Adrenal gland (tissue), 9 donors: ENCODE measurements at regions not wholly inside any gene's neighbourhood (a gene's known extent, or its start where the extent isn't known, plus 50 kb on each side); places are given as distances from the start of the nearest gene placed in this dataset.
A peak's percentile ranks its signal among the peaks of the same experiment; 100 is the strongest.
"Not testable (repeated sequence)": the region's sequence is repeated elsewhere in the genome, so short reads cannot be mapped to it uniquely, and the experiment has no call there.

Source experiments
- DNase-seq, 7 donors: peaks; one replicate each; pipeline ENCODE4 v3.0.0-alpha.2; 2019 to 2020
- H3K27ac ChIP-seq, 5 donors: fragments of 200-600 bp; sonication (generic) in 4 of 5; 1 replicate in 3 of 5; 2 replicates in 2 of 5; pipeline versions ENCODE4 v1.5.1 to v1.8.0; 2016 to 2020; ENCODE audit warnings: mild to moderate bottlenecking in 1 of 5
- H3K27me3 ChIP-seq: fragments of 200-600 bp; 2 replicates; pipeline ENCODE4 v1.8.0; 2021
- H3K36me3 ChIP-seq, 2 donors: fragments of 200-600 bp; replicated peaks in 1 of 2; 1 replicate in 1 of 2; 2 replicates in 1 of 2; pipeline versions ENCODE4 v1.5.1 to v1.8.0; 2018 to 2022
- H3K4me1 ChIP-seq, 2 donors: fragments of 200-600 bp; replicated peaks in 1 of 2; 1 replicate in 1 of 2; 2 replicates in 1 of 2; pipeline versions ENCODE4 v1.5.1 to v1.8.0; 2018 to 2021
- H3K4me3 ChIP-seq, 4 donors: fragments of 200-600 bp; sonication (generic) in 3 of 4; one replicate each; pipeline ENCODE4 v1.5.1; 2016 to 2018
- H3K9me3 ChIP-seq, 3 donors: fragments of 200-600 bp; sonication (generic) in 1 of 3; replicated peaks in 1 of 3; 1 replicate in 2 of 3; 2 replicates in 1 of 3; pipeline versions ENCODE4 v1.5.1 to v1.8.0; 2016 to 2021
- CTCF ChIP-seq, 6 experiments: fragments of 450-650 bp in 4 of 6; fragments of 200-600 bp in 2 of 6; sonication (generic) in 1 of 6; IDR thresholded peaks; 1 replicate in 5 of 6; 2 replicates in 1 of 6; pipeline versions ENCODE4 v1.5.1 to v1.8.0; 2016 to 2021; ENCODE audit warnings: antibody characterized with exemption in 6 of 6, mild to moderate bottlenecking in 2 of 6, moderate library complexity in 1 of 6
- POLR2A ChIP-seq, 2 donors: fragments of 450-650 bp; IDR thresholded peaks; one replicate each; pipeline ENCODE4 v1.6.1; 2017; ENCODE audit warnings: antibody characterized with exemption in 2 of 2, mild to moderate bottlenecking in 2 of 2, moderate library complexity in 1 of 2
- WGBS, 4 donors: extraction: QIAGEN DNeasy Blood & Tissue Kit in 2 of 4; methylation state at CpG; one replicate each; pipeline versions ENCODE4 v1.1.5 to v1.1.7; 2013 to 2017; 5-methylcytosine and 5-hydroxymethylcytosine counted together
- intact Hi-C, 2 donors: fragments of 100-400 bp; cut with DNase I; formaldehyde crosslinking; loops; one replicate each; pipeline versions ENCODE4 v1.14.1 to v1.15.0; 2022 to 2023
- donor health status: healthy with polysubstance abuse.
- donor health status: Bipolar disorder and iron deficiency.
- donor health status: DM: yes; HTN: yes; CAD: no.
- donor health status: DM: no; HTN: no; CAD: no.
- donor health status: DM: no; HTN: no; CAD: no.

- intact Hi-C loops, H3K36me3 ChIP-seq, H3K4me1 ChIP-seq, H3K9me3 ChIP-seq, H3K27ac ChIP-seq, H3K27me3 ChIP-seq, H3K4me3 ChIP-seq, DNase-seq: not testable (repeated sequence)
- WGBS, 4 donors = 84 to 89% (median 86%) methylated on average over 4 of the region's 4 CpGs
These were observed 131.9 kb downstream of the GOLGA6L6 start for GRCh38 chr15:20409667-20410198.

- intact Hi-C loops = no loop called here
- no peaks in the 10 kb centered on the region for H3K4me1 ChIP-seq
- H3K4me3 ChIP-seq = no peak overlapping the region
- no peaks in the 10 kb centered on the region for H3K27me3 ChIP-seq
- no peaks in the 10 kb centered on the region for H3K36me3 ChIP-seq
- no peak for DNase-seq
- no peaks in the 10 kb centered on the region for H3K9me3 ChIP-seq
- no peak for TF ChIP-seq CTCF (IDR thresholded peaks at IDR 0.05)
- TF ChIP-seq POLR2A (IDR thresholded peaks at IDR 0.05) = no peak
- H3K27ac ChIP-seq = no peak overlapping the region
- WGBS, 4 donors = 60 to 68% (median 65%) methylated on average over 1 of the region's 1 CpG
These were observed 132.4 kb downstream of the GOLGA6L6 start for GRCh38 chr15:20409247-20409646.

- DNase-seq = no peak
- no peaks in the 10 kb centered on the region for H3K36me3 ChIP-seq
- TF ChIP-seq POLR2A (IDR thresholded peaks at IDR 0.05) (no peak), CTCF (IDR thresholded peaks at IDR 0.05) (no peak)
- intact Hi-C loops = no loop called here
- no peaks in the 10 kb centered on the region for H3K9me3 ChIP-seq
- H3K4me1 ChIP-seq = no peaks in the 10 kb centered on the region
- H3K27me3 ChIP-seq = no peaks in the 10 kb centered on the region
- H3K4me3 ChIP-seq = no peak overlapping the region
- WGBS, 4 donors = 49 to 67% (median 54%) methylated on average over 6 of the region's 6 CpGs
- H3K27ac ChIP-seq = no peak overlapping the region
These were observed 134.0 kb downstream of the GOLGA6L6 start for GRCh38 chr15:20407553-20407952.

GRCh38 chr15:20404571-20404970 lies 137.0 kb downstream of the GOLGA6L6 start:
- DNase-seq, H3K4me1 ChIP-seq, H3K27me3 ChIP-seq, intact Hi-C loops, H3K36me3 ChIP-seq, H3K9me3 ChIP-seq, H3K4me3 ChIP-seq: not testable (repeated sequence)
- 43 to 73% (median 61%) methylated on average over 1 of the region's 1 CpG for WGBS, 4 donors
- peak overlapping the region in 1 of 5 donors; percentile 9 for H3K27ac ChIP-seq

- H3K36me3 ChIP-seq, H3K27me3 ChIP-seq, DNase-seq, H3K4me3 ChIP-seq, H3K27ac ChIP-seq, intact Hi-C loops, H3K4me1 ChIP-seq, H3K9me3 ChIP-seq: not testable (repeated sequence)
- WGBS, 4 donors = 59 to 82% (median 74%) methylated on average over 3 of the region's 3 CpGs
These were observed 139.0 kb downstream of the GOLGA6L6 start for GRCh38 chr15:20402586-20402985.

GRCh38 chr15:20401058-20401457 lies 140.5 kb downstream of the GOLGA6L6 start:
- DNase-seq, intact Hi-C loops: not testable (repeated sequence)
- WGBS, 4 donors = 67 to 85% (median 68%) methylated on average over 3 of the region's 3 CpGs

GRCh38 chr15:20398680-20399079 lies 142.9 kb downstream of the GOLGA6L6 start:
- H3K9me3 ChIP-seq, DNase-seq, H3K36me3 ChIP-seq, H3K27ac ChIP-seq, H3K27me3 ChIP-seq, H3K4me1 ChIP-seq, intact Hi-C loops, H3K4me3 ChIP-seq: not testable (repeated sequence)
- WGBS, 4 donors = 60 to 79% (median 61%) methylated on average over 5 of the region's 5 CpGs

More at GRCh38 chr15:20401058-20401457, 140.5 kb downstream of the GOLGA6L6 start:
- H3K4me1 ChIP-seq, H3K36me3 ChIP-seq, H3K4me3 ChIP-seq, H3K27ac ChIP-seq, H3K27me3 ChIP-seq, H3K9me3 ChIP-seq: not testable (repeated sequence)

GRCh38 chr15:20388161-20388560 lies 153.4 kb downstream of the GOLGA6L6 start:
- H3K4me1 ChIP-seq, intact Hi-C loops, H3K4me3 ChIP-seq, DNase-seq, H3K27ac ChIP-seq, H3K27me3 ChIP-seq, H3K9me3 ChIP-seq, H3K36me3 ChIP-seq: not testable (repeated sequence)
- WGBS, 4 donors = 37 to 52% (median 45%) methylated on average over 3 of the region's 3 CpGs
